Coronary artery (tissue), 2 donors: ENCODE measurements at regions not wholly inside any gene's neighbourhood (a gene's known extent, or its start where the extent isn't known, plus 50 kb on each side); places are given as distances from the start of the nearest gene placed in this dataset.

Experiments used
- DNase-seq: peaks from one replicate; pipeline ENCODE4 v3.0.0-alpha.2; 2017; ENCODE audit warnings: low spot score
- H3K27ac ChIP-seq, 2 donors: fragments of 200-600 bp; sonication (generic); one replicate each; pipeline ENCODE4 v1.5.1; 2016 to 2019
- H3K4me3 ChIP-seq: fragments of 200-600 bp; sonication (generic); 2 replicates; pipeline ENCODE4 v1.5.1; 2016; ENCODE audit warnings: mild to moderate bottlenecking, moderate library complexity
- TF ChIP-seq, protein P1 (sequence below): fragments of 200-600 bp; sonication (generic); IDR thresholded peaks from one replicate; pipeline ENCODE4 v1.5.1; 2019; ENCODE audit warnings: antibody characterized with exemption

GRCh38 chr4:104879367-104879766 is 267.3 kb upstream of the TET2 start:
- H3K27ac ChIP-seq = no peak overlapping the region
- no peak overlapping the region for H3K4me3 ChIP-seq
- no peak for DNase-seq
- TF ChIP-seq, protein P1, sequence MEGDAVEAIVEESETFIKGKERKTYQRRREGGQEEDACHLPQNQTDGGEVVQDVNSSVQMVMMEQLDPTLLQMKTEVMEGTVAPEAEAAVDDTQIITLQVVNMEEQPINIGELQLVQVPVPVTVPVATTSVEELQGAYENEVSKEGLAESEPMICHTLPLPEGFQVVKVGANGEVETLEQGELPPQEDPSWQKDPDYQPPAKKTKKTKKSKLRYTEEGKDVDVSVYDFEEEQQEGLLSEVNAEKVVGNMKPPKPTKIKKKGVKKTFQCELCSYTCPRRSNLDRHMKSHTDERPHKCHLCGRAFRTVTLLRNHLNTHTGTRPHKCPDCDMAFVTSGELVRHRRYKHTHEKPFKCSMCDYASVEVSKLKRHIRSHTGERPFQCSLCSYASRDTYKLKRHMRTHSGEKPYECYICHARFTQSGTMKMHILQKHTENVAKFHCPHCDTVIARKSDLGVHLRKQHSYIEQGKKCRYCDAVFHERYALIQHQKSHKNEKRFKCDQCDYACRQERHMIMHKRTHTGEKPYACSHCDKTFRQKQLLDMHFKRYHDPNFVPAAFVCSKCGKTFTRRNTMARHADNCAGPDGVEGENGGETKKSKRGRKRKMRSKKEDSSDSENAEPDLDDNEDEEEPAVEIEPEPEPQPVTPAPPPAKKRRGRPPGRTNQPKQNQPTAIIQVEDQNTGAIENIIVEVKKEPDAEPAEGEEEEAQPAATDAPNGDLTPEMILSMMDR = no peak

- no peak for DNase-seq
- no peak overlapping the region for H3K27ac ChIP-seq
- TF ChIP-seq, protein P1 = no peak
- H3K4me3 ChIP-seq = no peak overlapping the region
Observed at GRCh38 chr4:104879854-104880253, 266.8 kb upstream of the TET2 start.

DNA sequence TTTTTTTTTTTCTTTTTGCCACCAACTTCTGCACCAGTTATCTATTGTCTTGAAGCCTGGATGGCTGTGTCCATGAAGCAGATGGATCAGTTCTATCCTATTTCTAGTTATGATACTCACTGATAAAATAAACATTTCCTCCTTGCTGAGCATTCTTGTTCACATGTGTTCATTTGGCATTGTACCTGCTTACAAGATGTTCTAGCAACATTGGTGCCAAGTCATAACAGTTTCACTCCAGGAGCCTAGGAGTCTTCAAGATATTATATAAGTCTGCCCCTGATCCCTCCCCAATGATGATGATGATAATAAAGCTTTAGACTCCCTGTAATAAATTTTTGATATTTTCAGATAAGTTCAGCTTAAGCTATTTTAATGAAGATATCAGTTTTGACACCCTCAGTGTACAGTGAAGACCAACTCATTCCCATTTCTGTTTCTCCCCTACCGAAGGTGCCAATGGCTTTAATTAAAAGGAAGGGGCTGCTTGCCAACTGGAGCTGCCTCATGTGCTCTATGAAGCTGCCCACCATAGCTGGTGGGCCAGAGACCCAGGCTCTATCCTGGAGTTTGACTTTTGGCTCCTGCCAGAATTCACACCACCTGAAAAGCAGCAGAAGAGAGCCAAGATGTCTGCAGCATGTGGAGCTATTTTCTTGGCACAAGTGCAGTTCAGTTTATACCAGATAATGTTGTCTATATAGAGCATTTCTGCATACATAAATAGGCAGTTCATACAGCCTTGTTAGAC is 265.4 kb upstream of the TET2 start:
- TF ChIP-seq, protein P1 = no peak
- DNase-seq = no peak

GRCh38 chr4:104890598-104891275 is 255.9 kb upstream of the TET2 start:
- no peak overlapping the region for H3K4me3 ChIP-seq
- TF ChIP-seq, protein P1 = no peak
- DNase-seq = no peak
- H3K27ac ChIP-seq = no peak overlapping the region

More for the DNA sequence above, 265.4 kb upstream of the TET2 start:
- Histone ChIP-seq H3K4me3 (no peak overlapping the region), H3K27ac (no peak overlapping the region)

DNA sequence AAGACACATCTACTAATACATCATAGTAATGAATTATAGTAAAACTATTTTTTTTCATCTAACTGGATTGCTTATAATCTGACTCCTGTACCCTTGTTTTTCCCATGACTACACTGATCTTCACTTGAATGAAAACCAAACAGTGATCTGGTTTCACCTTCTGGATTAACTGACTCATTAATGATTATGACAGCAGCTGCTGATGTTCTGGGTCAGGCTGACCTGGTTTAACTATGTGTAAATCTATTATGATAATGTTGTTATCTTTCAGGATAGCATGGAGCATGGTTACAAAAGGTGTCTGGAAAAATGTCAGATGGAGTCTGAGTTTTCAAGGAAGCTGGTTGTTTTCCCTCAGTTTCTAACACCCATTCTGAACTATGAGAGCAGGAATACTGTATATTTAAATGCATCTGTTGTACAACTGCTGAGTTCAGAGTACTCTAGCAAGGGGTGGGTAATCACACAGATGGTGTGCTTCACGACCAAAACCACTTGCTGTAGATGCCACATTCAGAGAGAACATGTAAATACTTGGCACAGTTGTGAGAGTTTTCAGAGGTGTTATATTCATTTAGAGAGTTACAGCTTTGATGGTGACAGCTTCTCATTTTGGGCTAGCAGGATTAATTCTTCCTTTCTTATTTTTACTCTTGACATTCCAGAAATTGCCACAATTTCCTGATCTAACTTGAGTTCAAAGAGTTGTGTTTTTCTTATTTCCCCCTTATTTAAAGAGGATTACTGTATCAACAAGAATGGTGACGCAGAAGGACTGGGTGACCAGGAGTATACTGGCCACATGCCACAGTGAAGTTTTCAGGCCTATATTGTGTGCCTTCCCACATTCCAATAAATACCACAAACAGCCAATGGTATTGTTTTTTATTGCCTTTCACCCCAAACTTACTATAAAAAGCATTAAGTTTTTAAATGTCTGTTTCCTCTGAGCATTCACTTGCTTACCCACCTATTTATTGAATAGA is 249.7 kb upstream of the TET2 start:
- Histone ChIP-seq H3K4me3 (no peak overlapping the region), H3K27ac (no peak overlapping the region)
- TF ChIP-seq, protein P1 = no peak
- DNase-seq = no peak

DNA sequence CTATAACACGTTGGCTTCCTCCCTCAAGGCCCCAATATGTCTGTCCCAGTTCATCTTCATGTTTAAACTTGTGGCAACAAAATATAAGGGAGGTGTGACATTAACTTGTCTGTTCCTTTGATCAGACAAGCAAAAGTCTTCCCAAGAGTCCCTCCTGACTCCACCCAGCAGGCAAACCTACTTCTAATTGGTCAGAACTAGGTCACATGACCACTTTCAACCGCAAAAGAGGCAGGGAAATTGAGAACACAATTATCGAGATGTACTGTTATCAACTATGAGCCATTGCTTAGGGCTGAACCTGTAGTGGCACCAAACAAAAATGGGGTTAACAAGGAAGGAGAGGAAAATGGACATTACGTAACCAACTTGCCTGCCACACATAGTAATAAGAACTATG is 246.8 kb upstream of the TET2 start:
- TF ChIP-seq, protein P1 = no peak
- Histone ChIP-seq H3K4me3 (no peak overlapping the region), H3K27ac (no peak overlapping the region)
- no peak for DNase-seq
